IPS-NIHi7 (cell line): ENCODE measurements at regions not wholly inside any gene's neighbourhood (a gene's known extent, or its start where the extent isn't known, plus 50 kb on each side); places are given as distances from the start of the nearest gene placed in this dataset.
"Not testable (repeated sequence)": the region's sequence is repeated elsewhere in the genome, so short reads cannot be mapped to it uniquely, and the experiment has no call there.

Experiments
- DNase-seq: peaks from one replicate; pipeline ENCODE4 v3.0.0; 2012; ENCODE audit warnings: mixed read lengths; ENCODE audit errors: extremely low spot score

- DNase-seq = no peak
Observed at GRCh38 chr2:241982706-241983570, 113.4 kb downstream of the RTP5 start.

GRCh38 chr2:241983571-241984270 is 114.2 kb downstream of the RTP5 start:
- no peak for DNase-seq

- no peak for DNase-seq
Observed at GRCh38 chr2:241984271-241984655, 114.7 kb downstream of the RTP5 start.

- no peak for DNase-seq
Observed at GRCh38 chr2:241984658-241985057, 115.1 kb downstream of the RTP5 start.

- not testable (repeated sequence) for DNase-seq
Observed at GRCh38 chr2:241985161-241985985, 115.8 kb downstream of the RTP5 start.

- no peak for DNase-seq
Observed at GRCh38 chr2:241985986-241986329, 116.4 kb downstream of the RTP5 start.

- DNase-seq = no peak
Observed at GRCh38 chr2:241986836-241987641, 117.5 kb downstream of the RTP5 start.

- no peak for DNase-seq
Observed at GRCh38 chr2:241987726-241988125, 118.2 kb downstream of the RTP5 start.

- DNase-seq = no peak
Observed at GRCh38 chr2:241988146-241988545, 118.6 kb downstream of the RTP5 start.

GRCh38 chr2:241989074-241989473 is 119.5 kb downstream of the RTP5 start:
- DNase-seq = no peak

- DNase-seq = no peak
Observed at GRCh38 chr2:241990466-241990865, 120.9 kb downstream of the RTP5 start.

- no peak for DNase-seq
Observed at GRCh38 chr2:241991299-241991698, 121.8 kb downstream of the RTP5 start.

GRCh38 chr2:241992753-241993152 is 123.2 kb downstream of the RTP5 start:
- no peak for DNase-seq

- DNase-seq = no peak
Observed at GRCh38 chr2:241993386-241994005, 124.0 kb downstream of the RTP5 start.

- no peak for DNase-seq
Observed at GRCh38 chr2:241994086-241994485, 124.6 kb downstream of the RTP5 start.

- no peak for DNase-seq
Observed at GRCh38 chr2:241994556-241995213, 125.2 kb downstream of the RTP5 start.

GRCh38 chr2:241996100-241996499 is 126.6 kb downstream of the RTP5 start:
- no peak for DNase-seq

GRCh38 chr2:241997017-241997416 is 127.5 kb downstream of the RTP5 start:
- no peak for DNase-seq

GRCh38 chr2:241999184-241999583 is 129.7 kb downstream of the RTP5 start:
- DNase-seq = no peak

GRCh38 chr2:242001853-242002252 is 132.3 kb downstream of the RTP5 start:
- DNase-seq = no peak

- no peak for DNase-seq
Observed at GRCh38 chr2:242002944-242003343, 133.4 kb downstream of the RTP5 start.
